GM23338 (cell line): ENCODE measurements at regions not wholly inside any gene's neighbourhood (a gene's known extent, or its start where the extent isn't known, plus 50 kb on each side); places are given as distances from the start of the nearest gene placed in this dataset.

Source experiments
- ATAC-seq: fragments of 200-7000 bp; cut with Tn5 transposase; 3 replicates; pipeline ENCODE4 v1.9.1; 2020
- DNase-seq: peaks from one replicate; pipeline ENCODE4 v3.0.0-alpha.2; 2015; ENCODE audit warnings: low spot score
- H2AFZ ChIP-seq: fragments of 200-600 bp; sonication (generic); 2 replicates; pipeline ENCODE4 v1.8.0; 2016; ENCODE audit warnings: antibody characterized with exemption, mild to moderate bottlenecking, moderate library complexity
- H3F3A ChIP-seq: fragments of 200-600 bp; sonication (generic); replicated peaks from 2 replicates; pipeline ENCODE4 v1.8.0; 2017; ENCODE audit warnings: antibody characterized with exemption, mixed run types, low read depth
- H3K27ac ChIP-seq: fragments of 200-600 bp; sonication (generic); 2 replicates; pipeline ENCODE4 v1.6.1; 2016; ENCODE audit warnings: low read depth
- H3K27me3 ChIP-seq: fragments of 200-600 bp; sonication (generic); 2 replicates; pipeline ENCODE4 v1.8.0; 2016; ENCODE audit warnings: mild to moderate bottlenecking, mixed run types, moderate library complexity; ENCODE audit not compliant: insufficient read depth
- H3K36me3 ChIP-seq: fragments of 200-600 bp; sonication (generic); 2 replicates; pipeline ENCODE4 v1.8.0; 2016; ENCODE audit warnings: mild to moderate bottlenecking; ENCODE audit not compliant: insufficient read depth
- H3K4me1 ChIP-seq: fragments of 200-600 bp; sonication (generic); 2 replicates; pipeline ENCODE4 v1.8.0; 2016; ENCODE audit warnings: mild to moderate bottlenecking, moderate library complexity; ENCODE audit not compliant: insufficient read depth
- H3K4me2 ChIP-seq: fragments of 200-600 bp; sonication (generic); 2 replicates; pipeline ENCODE4 v1.7.1; 2017; ENCODE audit warnings: mixed run types
- H3K4me3 ChIP-seq: fragments of 200-600 bp; sonication (generic); 2 replicates; pipeline ENCODE4 v1.6.1; 2016; ENCODE audit warnings: mixed run types
- H3K79me2 ChIP-seq: fragments of 200-600 bp; sonication (generic); replicated peaks from 2 replicates; pipeline ENCODE4 v1.8.0; 2017; ENCODE audit warnings: mild to moderate bottlenecking; ENCODE audit not compliant: insufficient read depth
- H3K9me2 ChIP-seq: fragments of 200-600 bp; sonication (generic); 2 replicates; pipeline ENCODE4 v1.8.0; 2017; ENCODE audit not compliant: insufficient read depth
- H4K20me1 ChIP-seq: fragments of 200-600 bp; sonication (generic); replicated peaks from 2 replicates; pipeline ENCODE4 v1.8.0; 2017; ENCODE audit warnings: mild to moderate bottlenecking; ENCODE audit not compliant: insufficient read depth
- H3K27ac Mint-ChIP-seq: 2 replicates; pipeline ENCODE4 v1.8.0; 2020; ENCODE audit warnings: inconsistent platforms, mild to moderate bottlenecking, moderate library complexity, mixed read lengths
- H3K27me3 Mint-ChIP-seq: 3 replicates; pipeline ENCODE4 v1.8.0; 2022; ENCODE audit warnings: low read depth, mild to moderate bottlenecking, moderate library complexity, mixed read lengths, inconsistent platforms; ENCODE audit not compliant: insufficient read depth, poor library complexity
- H3K36me3 Mint-ChIP-seq: 3 replicates; pipeline ENCODE4 v1.8.0; 2021; ENCODE audit warnings: low read depth, mild to moderate bottlenecking, inconsistent platforms, moderate library complexity, mixed read lengths
- H3K4me1 Mint-ChIP-seq: 3 replicates; pipeline ENCODE4 v1.8.0; 2020; ENCODE audit warnings: mild to moderate bottlenecking, inconsistent platforms, mixed read lengths
- H3K4me3 Mint-ChIP-seq: 3 replicates; pipeline ENCODE4 v1.8.0; 2021; ENCODE audit warnings: moderate library complexity, mild to moderate bottlenecking, inconsistent platforms, mixed read lengths
- H3K9me3 Mint-ChIP-seq: 3 replicates; pipeline ENCODE4 v1.8.0; 2020; ENCODE audit warnings: moderate library complexity, mild to moderate bottlenecking, inconsistent platforms, mixed read lengths
- CTCF ChIP-seq, 2 experiments: fragments of 200-600 bp in 1 of 2; sonication (generic) in 1 of 2; conservative IDR thresholded peaks; 2 replicates each; pipeline versions ENCODE4 v1.5.1 to v1.6.1; 2016 to 2017; ENCODE audit warnings: antibody characterized with exemption in 2 of 2, low read depth in 2 of 2, mild to moderate bottlenecking in 2 of 2, moderate library complexity in 1 of 2
- EZH2 ChIP-seq: fragments of 200-600 bp; sonication (generic); IDR thresholded peaks from one replicate; pipeline ENCODE4 v1.8.0; 2017; ENCODE audit warnings: antibody characterized with exemption, mild to moderate bottlenecking, low read depth; ENCODE audit not compliant: unreplicated experiment
- EZH2phosphoT487 ChIP-seq: fragments of 200-600 bp; sonication (generic); IDR thresholded peaks from one replicate; pipeline ENCODE4 v1.8.1; 2018; ENCODE audit warnings: antibody characterized with exemption; ENCODE audit not compliant: unreplicated experiment
- JUNB ChIP-seq: IDR thresholded peaks from one replicate; pipeline ENCODE4 v1.6.1; 2016; ENCODE audit warnings: antibody characterized with exemption; ENCODE audit not compliant: unreplicated experiment
- ZNF462 ChIP-seq: fragments of 250-450 bp; sonication (Bioruptor Pico); IDR thresholded peaks from 2 replicates; pipeline ENCODE4 v1.5.0; 2020; ENCODE audit warnings: mild to moderate bottlenecking, moderate library complexity

GRCh38 chr1:221444346-221444745, 297.5 kb downstream of the DUSP10 start:
- H3K4me2 ChIP-seq: no peak overlapping the region
- no peaks in the 10 kb centered on the region; the same call in 1 of the 2 replicates for H3K9me2 ChIP-seq
- H3K36me3 ChIP-seq: no peaks in the 10 kb centered on the region
- H3K79me2 ChIP-seq: no peaks in the 10 kb centered on the region
- peaks cover 1% of the 10 kb centered on the region for H3K27me3 Mint-ChIP-seq
- peaks cover 7% of the 10 kb centered on the region; the same call in 1 of the 2 replicates for H3K4me1 ChIP-seq
- H3K4me1 Mint-ChIP-seq: peaks cover 11% of the 10 kb centered on the region; the same call in 2 of the 3 replicates
- no peaks in the 10 kb centered on the region for H3K36me3 Mint-ChIP-seq
- no peak overlapping the region for H3K4me3 ChIP-seq
- no peak for DNase-seq
- H2AFZ ChIP-seq: no peak overlapping the region
- no peaks in the 10 kb centered on the region for H4K20me1 ChIP-seq
- H3K27ac Mint-ChIP-seq: no peak overlapping the region
- H3K27ac ChIP-seq: no peak overlapping the region
- H3K4me3 Mint-ChIP-seq: no peak overlapping the region
- no peaks in the 10 kb centered on the region for H3F3A ChIP-seq
- TF ChIP-seq EZH2: no peak
- no peak for TF ChIP-seq CTCF (conservative IDR thresholded peaks at IDR 0.05; ENCODE audit: low read depth in 2 of 2)
- no peak for TF ChIP-seq ZNF462 (CRISPR knock-in tag)
- TF ChIP-seq JUNB: no peak
- TF ChIP-seq EZH2phosphoT487: no peak
- no peaks in the 10 kb centered on the region for H3K9me3 Mint-ChIP-seq
- ATAC-seq: no peak
- no peaks in the 10 kb centered on the region for H3K27me3 ChIP-seq
